Smooth muscle cell (in vitro differentiated cells): ENCODE measurements at regions not wholly inside any gene's neighbourhood (a gene's known extent, or its start where the extent isn't known, plus 50 kb on each side); places are given as distances from the start of the nearest gene placed in this dataset.
A peak's percentile ranks its signal among the peaks of the same experiment; 100 is the strongest.
"Not testable (repeated sequence)": the region's sequence is repeated elsewhere in the genome, so short reads cannot be mapped to it uniquely, and the experiment has no call there.

Experiments used
- DNase-seq: peaks from one replicate; lab custom pipeline; 2025; ENCODE audit not compliant: unreplicated experiment; lab: John Stamatoyannopoulos, UW
- H2AFZ ChIP-seq: fragments of 200-600 bp; sonication (generic); 2 replicates; pipeline ENCODE4 v1.6.0; 2016; ENCODE audit warnings: antibody characterized with exemption, low read depth, mild to moderate bottlenecking
- H3F3A ChIP-seq: fragments of 200-600 bp; sonication (generic); 2 replicates; pipeline ENCODE4 v1.6.0; 2017; ENCODE audit warnings: antibody characterized with exemption, low read depth
- H3K27ac ChIP-seq: fragments of 200-600 bp; sonication (generic); 2 replicates; pipeline ENCODE4 v1.5.1; 2016; ENCODE audit warnings: low read depth, mild to moderate bottlenecking
- H3K27me3 ChIP-seq: fragments of 200-600 bp; sonication (generic); 2 replicates; pipeline ENCODE4 v1.6.1; 2016; ENCODE audit warnings: low read depth, mild to moderate bottlenecking
- H3K36me3 ChIP-seq: fragments of 200-600 bp; sonication (generic); 2 replicates; pipeline ENCODE4 v1.5.1; 2016; ENCODE audit warnings: low read depth
- H3K4me1 ChIP-seq: fragments of 200-600 bp; sonication (generic); 2 replicates; pipeline ENCODE4 v1.5.1; 2016; ENCODE audit warnings: low read depth
- H3K4me2 ChIP-seq: fragments of 200-600 bp; sonication (generic); 2 replicates; pipeline ENCODE4 v1.6.0; 2016; ENCODE audit warnings: mild to moderate bottlenecking
- H3K4me3 ChIP-seq: fragments of 200-600 bp; sonication (generic); 2 replicates; pipeline ENCODE4 v1.5.1; 2016; ENCODE audit warnings: mild to moderate bottlenecking
- H3K79me2 ChIP-seq: fragments of 200-600 bp; sonication (generic); 2 replicates; pipeline ENCODE4 v1.6.0; 2016; ENCODE audit warnings: low read depth, mild to moderate bottlenecking
- H3K9ac ChIP-seq: fragments of 200-600 bp; sonication (generic); 2 replicates; pipeline ENCODE4 v1.6.0; 2016; ENCODE audit warnings: low read depth
- H3K9me3 ChIP-seq: fragments of 200-600 bp; sonication (generic); replicated peaks from 2 replicates; pipeline ENCODE4 v1.5.1; 2016; ENCODE audit warnings: low read depth
- H4K20me1 ChIP-seq: fragments of 200-600 bp; sonication (generic); 2 replicates; pipeline ENCODE4 v1.6.0; 2016; ENCODE audit warnings: low read depth
- WGBS: methylation state at CpG from one replicate; pipeline ENCODE4 v1.1.7; 2016; ENCODE audit warnings: low lambda C conversion rate; 5-methylcytosine and 5-hydroxymethylcytosine counted together
- TF ChIP-seq, protein P1 (sequence below): fragments of 200-600 bp; sonication (generic); IDR thresholded peaks from 2 replicates; pipeline ENCODE4 v1.5.1; 2017; ENCODE audit warnings: borderline replicate concordance, mild to moderate bottlenecking, antibody characterized with exemption; ENCODE audit not compliant: insufficient read depth, poor library complexity, severe bottlenecking

DNA sequence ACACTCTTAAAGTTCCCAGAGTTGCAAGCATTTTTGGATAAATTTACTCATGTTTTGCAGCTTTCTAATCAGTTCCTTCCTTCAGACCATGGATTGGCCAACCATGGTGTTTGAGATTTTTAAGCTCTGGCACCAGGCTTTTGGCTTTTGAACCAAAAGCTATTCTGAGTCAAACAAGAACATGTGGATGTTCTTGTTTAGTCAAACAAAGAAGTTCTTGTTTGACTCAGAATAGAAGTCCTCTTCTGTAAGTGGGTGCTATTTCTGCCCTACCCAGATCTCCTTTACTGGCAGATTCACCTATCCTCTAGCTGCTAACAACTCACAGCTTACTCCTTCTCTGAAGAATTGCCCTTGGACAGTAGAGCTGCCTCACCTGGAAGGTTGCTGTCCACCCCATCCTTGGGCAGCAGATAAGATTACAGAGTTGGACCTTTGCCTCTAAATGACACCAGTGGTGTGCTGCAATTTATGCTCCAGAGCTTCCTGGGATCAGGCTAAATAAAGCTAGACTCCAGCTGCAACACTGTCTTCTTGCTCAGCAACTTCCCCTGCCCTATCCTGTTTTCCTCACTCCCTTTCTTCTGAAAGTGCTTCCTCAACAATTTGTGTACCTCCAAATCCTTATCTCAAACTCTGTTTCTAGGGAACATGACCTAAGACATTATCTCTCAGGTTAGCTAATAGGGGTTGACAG is 65.6 kb downstream of the COL6A6 start:
- Histone ChIP-seq H4K20me1 (no peaks in the 10 kb centered on the region), H3K79me2 (no peaks in the 10 kb centered on the region), H2AFZ (no peak overlapping the region), H3K4me1 (no peaks in the 10 kb centered on the region), H3K9me3 (no peaks in the 10 kb centered on the region), H3K27ac (no peak overlapping the region), H3F3A (no peaks in the 10 kb centered on the region), H3K4me2 (no peak overlapping the region), H3K9ac (no peak overlapping the region), H3K27me3 (no peaks in the 10 kb centered on the region), H3K36me3 (no peaks in the 10 kb centered on the region), H3K4me3 (no peak overlapping the region)
- TF ChIP-seq, protein P1, sequence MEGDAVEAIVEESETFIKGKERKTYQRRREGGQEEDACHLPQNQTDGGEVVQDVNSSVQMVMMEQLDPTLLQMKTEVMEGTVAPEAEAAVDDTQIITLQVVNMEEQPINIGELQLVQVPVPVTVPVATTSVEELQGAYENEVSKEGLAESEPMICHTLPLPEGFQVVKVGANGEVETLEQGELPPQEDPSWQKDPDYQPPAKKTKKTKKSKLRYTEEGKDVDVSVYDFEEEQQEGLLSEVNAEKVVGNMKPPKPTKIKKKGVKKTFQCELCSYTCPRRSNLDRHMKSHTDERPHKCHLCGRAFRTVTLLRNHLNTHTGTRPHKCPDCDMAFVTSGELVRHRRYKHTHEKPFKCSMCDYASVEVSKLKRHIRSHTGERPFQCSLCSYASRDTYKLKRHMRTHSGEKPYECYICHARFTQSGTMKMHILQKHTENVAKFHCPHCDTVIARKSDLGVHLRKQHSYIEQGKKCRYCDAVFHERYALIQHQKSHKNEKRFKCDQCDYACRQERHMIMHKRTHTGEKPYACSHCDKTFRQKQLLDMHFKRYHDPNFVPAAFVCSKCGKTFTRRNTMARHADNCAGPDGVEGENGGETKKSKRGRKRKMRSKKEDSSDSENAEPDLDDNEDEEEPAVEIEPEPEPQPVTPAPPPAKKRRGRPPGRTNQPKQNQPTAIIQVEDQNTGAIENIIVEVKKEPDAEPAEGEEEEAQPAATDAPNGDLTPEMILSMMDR: no peak
- DNase-seq: no peak

GRCh38 chr3:130594749-130595148 is 77.8 kb downstream of the COL6A6 start:
- not testable (repeated sequence) for H3F3A ChIP-seq, H3K4me2 ChIP-seq, H3K79me2 ChIP-seq, H3K36me3 ChIP-seq, H3K9ac ChIP-seq, H3K9me3 ChIP-seq, H2AFZ ChIP-seq, H3K4me1 ChIP-seq, H3K27me3 ChIP-seq, DNase-seq, H3K4me3 ChIP-seq, H4K20me1 ChIP-seq
- H3K27ac ChIP-seq: peak overlapping the region; percentile 37
- WGBS: 42% methylated on average over 1 of the region's 1 CpG

- Histone ChIP-seq H3K9ac (no peak overlapping the region), H4K20me1 (no peaks in the 10 kb centered on the region), H3F3A (no peaks in the 10 kb centered on the region), H3K79me2 (no peaks in the 10 kb centered on the region), H3K4me1 (no peaks in the 10 kb centered on the region), H3K4me2 (no peak overlapping the region), H3K27ac (no peak overlapping the region), H3K9me3 (no peaks in the 10 kb centered on the region), H3K36me3 (no peaks in the 10 kb centered on the region), H2AFZ (no peak overlapping the region), H3K27me3 (no peaks in the 10 kb centered on the region), H3K4me3 (no peak overlapping the region)
- TF ChIP-seq, protein P1: no peak
- DNase-seq: no peak
- 65% methylated on average over 2 of the region's 2 CpGs for WGBS
Observed at GRCh38 chr3:130596484-130596883, 79.5 kb downstream of the COL6A6 start.

DNA sequence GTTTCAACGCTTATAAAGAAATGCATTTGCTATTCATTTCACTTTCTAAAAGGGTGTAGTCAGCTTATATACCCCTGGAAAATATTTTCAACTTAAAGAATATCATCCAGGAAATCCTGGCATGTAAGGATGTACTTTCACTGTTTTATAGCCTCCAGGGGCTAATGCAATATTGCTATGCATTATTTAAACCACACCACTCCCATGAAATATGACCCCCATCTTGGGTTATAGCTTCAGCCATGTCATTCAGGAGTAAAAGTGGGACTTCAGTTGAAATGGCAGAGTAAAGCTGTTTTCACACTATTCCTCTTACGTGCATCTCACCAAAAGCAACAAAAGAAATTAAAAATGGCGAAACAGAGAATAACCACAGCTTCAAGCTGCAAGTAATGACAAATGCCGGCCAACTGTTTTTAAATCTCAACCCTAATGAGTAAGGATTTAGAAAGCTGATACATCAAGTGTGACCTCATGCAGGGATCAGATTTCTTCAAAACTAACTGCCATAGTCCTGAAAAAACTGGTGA is 84.5 kb downstream of the COL6A6 start:
- Histone ChIP-seq H3K27ac (no peak overlapping the region), H3K9ac (no peak overlapping the region), H3K36me3 (no peaks in the 10 kb centered on the region), H3K9me3 (peaks cover 2% of the 10 kb centered on the region), H3F3A (no peaks in the 10 kb centered on the region), H3K27me3 (no peaks in the 10 kb centered on the region), H4K20me1 (no peaks in the 10 kb centered on the region), H3K4me3 (no peak overlapping the region), H3K4me1 (no peaks in the 10 kb centered on the region), H3K4me2 (peak overlapping the region; percentile 72), H2AFZ (peak overlapping the region; percentile 38), H3K79me2 (no peaks in the 10 kb centered on the region)
- TF ChIP-seq, protein P1: no peak
- no peak for DNase-seq
- 54% methylated on average over 4 of the region's 4 CpGs for WGBS
